Left lung (tissue), 4 donors: ENCODE measurements at regions not wholly inside any gene's neighbourhood (a gene's known extent, or its start where the extent isn't known, plus 50 kb on each side); places are given as distances from the start of the nearest gene placed in this dataset.

Experiments
- ATAC-seq: fragments of 200-7000 bp; cut with Tn5 transposase; one replicate; pipeline ENCODE4 v1.9.1; 2020; ENCODE audit warnings: moderate library complexity
- DNase-seq, 4 donors: peaks; one replicate each; pipeline ENCODE4 v3.0.0-alpha.2; 2013 to 2020
- H3K27ac ChIP-seq, 2 donors: fragments of 200-600 bp; sonication (generic) in 1 of 2; one replicate each; pipeline versions ENCODE4 v1.5.0 to v1.8.0; 2020 to 2021
- H3K27me3 ChIP-seq, 2 donors: fragments of 200-600 bp; sonication (generic) in 1 of 2; one replicate each; pipeline versions ENCODE4 v1.5.0 to v1.8.0; 2020 to 2021
- H3K36me3 ChIP-seq, 2 donors: fragments of 200-600 bp; sonication (generic) in 1 of 2; one replicate each; pipeline versions ENCODE4 v1.5.0 to v1.8.0; 2020 to 2021
- H3K4me1 ChIP-seq, 2 donors: fragments of 200-600 bp; one replicate each; pipeline ENCODE4 v1.8.0; 2021
- H3K4me3 ChIP-seq, 2 donors: fragments of 200-600 bp; sonication (generic) in 1 of 2; one replicate each; pipeline versions ENCODE4 v1.5.0 to v1.8.0; 2020 to 2021; ENCODE audit warnings: mild to moderate bottlenecking in 1 of 2
- H3K9me3 ChIP-seq, 2 donors: fragments of 200-600 bp; sonication (generic) in 1 of 2; one replicate each; pipeline versions ENCODE4 v1.5.0 to v1.8.0; 2020 to 2021
- intact Hi-C, 2 donors: fragments of 100-400 bp; cut with DNase I; formaldehyde crosslinking; loops; one replicate each; pipeline versions ENCODE4 v1.11.2 to v1.14.2; 2022
- TF ChIP-seq, protein P1 (sequence below), 2 donors: fragments of 200-600 bp; sonication (generic) in 1 of 2; IDR thresholded peaks; one replicate each; pipeline versions ENCODE4 v1.5.0 to v1.8.0; 2021; ENCODE audit warnings: antibody characterized with exemption in 2 of 2
- donor health status: DM: no; HTN: yes; CAD: no.
- donor health status: DM: no; HTN: no; CAD: no.

DNA sequence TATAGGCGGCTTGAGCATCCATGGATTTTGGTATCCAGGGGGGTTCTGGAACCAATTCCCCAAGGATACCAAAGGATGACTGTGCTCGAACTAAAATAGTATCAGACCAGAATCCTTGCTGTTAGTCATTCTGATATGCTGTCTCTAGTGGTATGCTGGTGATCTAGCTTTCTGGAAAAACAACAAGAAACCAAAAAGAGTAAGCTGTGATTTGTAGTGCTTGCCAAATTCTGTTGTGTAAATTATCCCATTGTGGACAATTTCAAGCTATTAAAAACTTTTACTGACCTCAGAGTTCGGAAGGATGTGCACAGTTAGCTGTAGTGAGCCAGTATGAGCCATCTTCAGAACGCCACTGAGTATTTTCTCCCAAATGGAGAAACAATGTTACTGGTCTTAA, 99.0 kb upstream of the FBN2 start:
- TF ChIP-seq, protein P1, sequence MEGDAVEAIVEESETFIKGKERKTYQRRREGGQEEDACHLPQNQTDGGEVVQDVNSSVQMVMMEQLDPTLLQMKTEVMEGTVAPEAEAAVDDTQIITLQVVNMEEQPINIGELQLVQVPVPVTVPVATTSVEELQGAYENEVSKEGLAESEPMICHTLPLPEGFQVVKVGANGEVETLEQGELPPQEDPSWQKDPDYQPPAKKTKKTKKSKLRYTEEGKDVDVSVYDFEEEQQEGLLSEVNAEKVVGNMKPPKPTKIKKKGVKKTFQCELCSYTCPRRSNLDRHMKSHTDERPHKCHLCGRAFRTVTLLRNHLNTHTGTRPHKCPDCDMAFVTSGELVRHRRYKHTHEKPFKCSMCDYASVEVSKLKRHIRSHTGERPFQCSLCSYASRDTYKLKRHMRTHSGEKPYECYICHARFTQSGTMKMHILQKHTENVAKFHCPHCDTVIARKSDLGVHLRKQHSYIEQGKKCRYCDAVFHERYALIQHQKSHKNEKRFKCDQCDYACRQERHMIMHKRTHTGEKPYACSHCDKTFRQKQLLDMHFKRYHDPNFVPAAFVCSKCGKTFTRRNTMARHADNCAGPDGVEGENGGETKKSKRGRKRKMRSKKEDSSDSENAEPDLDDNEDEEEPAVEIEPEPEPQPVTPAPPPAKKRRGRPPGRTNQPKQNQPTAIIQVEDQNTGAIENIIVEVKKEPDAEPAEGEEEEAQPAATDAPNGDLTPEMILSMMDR (IDR thresholded peaks at IDR 0.05): no peak
- Histone ChIP-seq H3K27ac (no peak overlapping the region), H3K27me3 (no peaks in the 10 kb centered on the region), H3K4me1 (no peaks in the 10 kb centered on the region), H3K4me3 (no peak overlapping the region), H3K9me3 (no peaks in the 10 kb centered on the region), H3K36me3 (no peaks in the 10 kb centered on the region)
- intact Hi-C loops: no loop called here
- DNase-seq (no peak), ATAC-seq (no peak)

DNA sequence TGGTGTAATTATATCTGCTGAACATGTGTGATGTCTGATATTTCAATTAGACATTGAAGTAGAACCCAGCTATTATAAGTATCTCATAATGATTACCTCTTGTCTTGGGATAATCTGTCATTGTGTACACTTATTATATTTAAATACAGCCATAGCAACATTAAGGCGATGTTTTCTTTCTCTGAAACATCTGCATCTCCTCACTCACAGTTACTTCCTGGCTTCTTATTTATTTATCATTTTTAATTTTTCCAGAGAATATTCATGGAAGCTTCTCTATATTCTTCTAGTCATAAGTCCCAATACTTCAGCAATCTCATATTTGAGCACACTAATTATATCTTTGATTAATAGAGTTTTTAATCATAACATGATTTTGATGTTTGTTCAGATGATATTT, 103.8 kb upstream of the FBN2 start:
- peak in 2 of 4 donors; percentile 10 to 36 for DNase-seq

GRCh38 chr5:128644863-128645262, 106.8 kb upstream of the FBN2 start:
- TF ChIP-seq, protein P1 (IDR thresholded peaks at IDR 0.05): no peak
- Histone ChIP-seq H3K9me3 (no peaks in the 10 kb centered on the region), H3K36me3 (no peaks in the 10 kb centered on the region), H3K4me3 (no peak overlapping the region), H3K27me3 (no peaks in the 10 kb centered on the region), H3K27ac (no peak overlapping the region), H3K4me1 (no peaks in the 10 kb centered on the region)
- ATAC-seq (no peak), DNase-seq (no peak)
- intact Hi-C loops: no loop called here

More for the DNA sequence above, 103.8 kb upstream of the FBN2 start:
- no peak for ATAC-seq
- Histone ChIP-seq H3K4me3 (no peak overlapping the region), H3K9me3 (no peaks in the 10 kb centered on the region), H3K4me1 (no peaks in the 10 kb centered on the region), H3K36me3 (no peaks in the 10 kb centered on the region), H3K27ac (no peak overlapping the region), H3K27me3 (no peaks in the 10 kb centered on the region)
- TF ChIP-seq, protein P1 (IDR thresholded peaks at IDR 0.05): no peak
- intact Hi-C loops: no loop called here

DNA sequence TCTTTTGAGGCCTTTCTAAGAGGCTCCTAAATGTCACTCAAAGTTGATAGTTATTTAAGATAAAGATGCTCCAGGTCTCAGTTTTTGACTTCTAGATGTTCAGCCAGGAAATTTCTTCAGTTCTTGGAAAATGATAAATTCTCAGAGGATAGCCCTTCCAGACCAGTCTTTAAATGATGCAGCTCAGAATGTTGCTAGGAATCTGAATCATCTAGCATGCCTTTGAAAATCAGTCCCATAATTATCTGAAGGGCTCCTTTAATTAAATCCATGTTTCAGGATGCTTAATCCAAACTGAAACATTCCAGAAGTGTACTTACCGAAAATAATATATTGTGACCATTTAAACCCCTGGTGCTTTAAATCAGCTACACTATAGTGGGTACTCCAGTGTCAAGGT, 107.5 kb upstream of the FBN2 start:
- no peaks in the 10 kb centered on the region for H3K9me3 ChIP-seq
- TF ChIP-seq, protein P1 (IDR thresholded peaks at IDR 0.05): no peak
- no peaks in the 10 kb centered on the region for H3K27me3 ChIP-seq
- no peaks in the 10 kb centered on the region for H3K4me1 ChIP-seq
- H3K27ac ChIP-seq: no peak overlapping the region
- ATAC-seq: no peak
- no peak overlapping the region for H3K4me3 ChIP-seq
- no peak for DNase-seq
- intact Hi-C loops: no loop called here
- no peaks in the 10 kb centered on the region for H3K36me3 ChIP-seq

DNA sequence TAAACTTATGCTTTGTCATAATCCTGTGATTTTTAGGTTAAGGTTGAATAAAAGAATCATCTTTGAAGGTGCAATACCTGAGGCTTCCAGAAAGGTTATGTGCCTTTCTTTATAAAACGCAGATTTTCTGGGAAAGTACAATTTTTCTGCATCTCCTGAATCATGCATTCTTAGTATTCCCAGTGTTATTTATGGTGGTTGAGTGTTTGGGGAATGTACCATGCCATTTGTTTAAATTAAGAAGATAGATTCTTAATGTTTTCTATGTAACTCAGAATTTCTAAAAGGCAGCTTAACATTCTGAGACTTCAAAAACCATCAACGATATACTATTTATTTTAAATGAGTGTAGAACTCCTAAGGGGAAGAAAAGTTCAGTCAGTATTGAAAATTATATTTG, 108.1 kb upstream of the FBN2 start:
- no peak overlapping the region for H3K27ac ChIP-seq
- no peaks in the 10 kb centered on the region for H3K9me3 ChIP-seq
- H3K27me3 ChIP-seq: no peaks in the 10 kb centered on the region
- no peak overlapping the region for H3K4me3 ChIP-seq
- no peaks in the 10 kb centered on the region for H3K36me3 ChIP-seq
- no peaks in the 10 kb centered on the region for H3K4me1 ChIP-seq
- intact Hi-C loops: no loop called here
- ATAC-seq: no peak
- no peak for DNase-seq
- TF ChIP-seq, protein P1 (IDR thresholded peaks at IDR 0.05): no peak
